ENCODE measurements at regions not wholly inside any gene's neighbourhood (a gene's known extent, or its start where the extent isn't known, plus 50 kb on each side); places are given as distances from the start of the nearest gene placed in this dataset.

- TF ChIP-seq HCFC1 (IDR thresholded peaks at IDR 0.05; ENCODE audit: low read length) (no peak), MAX (IDR thresholded peaks at IDR 0.05; ENCODE audit: low read depth, low read length) (no peak), GABPA (IDR thresholded peaks at IDR 0.05; ENCODE audit: low read depth) (no peak), POLR2A (IDR thresholded peaks at IDR 0.05; ENCODE audit: low read depth, low read length) (no peak), HDAC6 (IDR thresholded peaks at IDR 0.05; ENCODE audit: unreplicated experiment) (no peak), ZNF24 (IDR thresholded peaks at IDR 0.05) (no peak), CTCF (IDR thresholded peaks at IDR 0.05 in 2 of 3, conservative IDR thresholded peaks at IDR 0.05 in 1 of 3; ENCODE audit: control insufficient read depth in 2 of 3, extremely low read depth in 1 of 3, insufficient read depth in 1 of 3, low read depth in 3 of 3, low read length in 3 of 3) (no peak)
These were observed 870.0 kb upstream of the INTU start for GRCh38 chr4:126762663-126763247.
